ENCODE measurements at regions not wholly inside any gene's neighbourhood (a gene's known extent, or its start where the extent isn't known, plus 50 kb on each side); places are given as distances from the start of the nearest gene placed in this dataset.

DNA sequence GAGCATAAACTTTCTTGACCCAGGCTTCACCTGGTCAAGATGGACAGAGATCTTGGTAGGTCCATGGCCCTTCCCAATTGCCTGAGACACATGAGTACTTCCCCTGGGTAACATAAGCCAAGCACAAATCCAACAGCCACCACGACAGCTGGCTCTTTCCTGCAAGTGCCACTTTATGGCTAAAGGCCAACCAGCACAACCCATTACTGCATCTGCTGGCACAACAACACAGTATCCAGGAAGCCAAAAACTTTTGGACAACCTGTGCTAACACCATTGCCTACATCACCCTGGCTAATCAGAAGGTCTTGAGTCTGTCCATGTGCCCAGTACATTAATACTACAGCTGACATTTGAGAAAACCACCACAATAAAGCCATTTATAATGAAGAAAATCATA, 548.0 kb upstream of the SEMA3D start:
- ChIA-PET CTCF (no interaction called here), POLR2A (no interaction called here), RAD21 (ENCODE audit: low non-redundant PET in 1 of 2, low total read pairs in 2 of 2, uncharacterized antibody in 2 of 2, unreplicated experiment in 2 of 2) (no interaction called here)
- Histone ChIP-seq H3K4me2 (ENCODE audit: low read length) (no peak overlapping the region), H3K4me3 (replicated peaks in 1 of 2; ENCODE audit: low read depth in 1 of 2, low read length in 2 of 2) (no peak overlapping the region), H3K36me3 (ENCODE audit: control insufficient read depth in 1 of 2, insufficient read depth in 2 of 2, low read length in 2 of 2) (no peaks in the 10 kb centered on the region), H3K9me3 (ENCODE audit: control insufficient read depth in 1 of 2, insufficient read depth in 1 of 2, low read depth in 1 of 2, low read length in 2 of 2) (no peaks in the 10 kb centered on the region), H3K27ac (ENCODE audit: low read depth, low read length) (no peak overlapping the region), H2AFZ (ENCODE audit: low read depth, low read length, poor library complexity, severe bottlenecking) (no peak overlapping the region), H3K27me3 (ENCODE audit: insufficient read depth, low read length) (no peaks in the 10 kb centered on the region), H4K20me1 (ENCODE audit: insufficient read depth) (no peaks in the 10 kb centered on the region), H3K4me1 (ENCODE audit: control insufficient read depth in 1 of 2, insufficient read depth in 2 of 2, low read length in 2 of 2) (no peaks in the 10 kb centered on the region), H3K9me2 (ENCODE audit: insufficient read depth) (no peaks in the 10 kb centered on the region), H3K9ac (ENCODE audit: low read length) (no peak overlapping the region), H3K79me2 (ENCODE audit: insufficient read depth, low read length) (no peaks in the 10 kb centered on the region)
- DNase-seq (ENCODE audit: low read depth, low spot score) (no peak), ATAC-seq (no peak)
- TF ChIP-seq POLR2A (IDR thresholded peaks at IDR 0.05; ENCODE audit: borderline replicate concordance, extremely low read depth, insufficient read depth, insufficient read length) (no peak), CBX3 (IDR thresholded peaks at IDR 0.05; ENCODE audit: low read depth) (no peak), FOSL1 (IDR thresholded peaks at IDR 0.05; ENCODE audit: low read depth) (no peak), POLR2AphosphoS5 (IDR thresholded peaks at IDR 0.05; ENCODE audit: low read depth, low read length) (no peak), CEBPB (IDR thresholded peaks at IDR 0.05; ENCODE audit: low read depth) (no peak), SRF (IDR thresholded peaks at IDR 0.05; ENCODE audit: low read depth) (no peak), YY1 (IDR thresholded peaks at IDR 0.05; ENCODE audit: extremely low read depth, insufficient replicate concordance, low read depth, low read length) (no peak), RAD21 (IDR thresholded peaks at IDR 0.05; ENCODE audit: low read depth) (no peak), EZH2 (IDR thresholded peaks at IDR 0.05) (no peak)
- TF ChIP-seq, protein P1, sequence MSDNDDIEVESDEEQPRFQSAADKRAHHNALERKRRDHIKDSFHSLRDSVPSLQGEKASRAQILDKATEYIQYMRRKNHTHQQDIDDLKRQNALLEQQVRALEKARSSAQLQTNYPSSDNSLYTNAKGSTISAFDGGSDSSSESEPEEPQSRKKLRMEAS (IDR thresholded peaks at IDR 0.05), result no peak
- TF ChIP-seq, protein P2, sequence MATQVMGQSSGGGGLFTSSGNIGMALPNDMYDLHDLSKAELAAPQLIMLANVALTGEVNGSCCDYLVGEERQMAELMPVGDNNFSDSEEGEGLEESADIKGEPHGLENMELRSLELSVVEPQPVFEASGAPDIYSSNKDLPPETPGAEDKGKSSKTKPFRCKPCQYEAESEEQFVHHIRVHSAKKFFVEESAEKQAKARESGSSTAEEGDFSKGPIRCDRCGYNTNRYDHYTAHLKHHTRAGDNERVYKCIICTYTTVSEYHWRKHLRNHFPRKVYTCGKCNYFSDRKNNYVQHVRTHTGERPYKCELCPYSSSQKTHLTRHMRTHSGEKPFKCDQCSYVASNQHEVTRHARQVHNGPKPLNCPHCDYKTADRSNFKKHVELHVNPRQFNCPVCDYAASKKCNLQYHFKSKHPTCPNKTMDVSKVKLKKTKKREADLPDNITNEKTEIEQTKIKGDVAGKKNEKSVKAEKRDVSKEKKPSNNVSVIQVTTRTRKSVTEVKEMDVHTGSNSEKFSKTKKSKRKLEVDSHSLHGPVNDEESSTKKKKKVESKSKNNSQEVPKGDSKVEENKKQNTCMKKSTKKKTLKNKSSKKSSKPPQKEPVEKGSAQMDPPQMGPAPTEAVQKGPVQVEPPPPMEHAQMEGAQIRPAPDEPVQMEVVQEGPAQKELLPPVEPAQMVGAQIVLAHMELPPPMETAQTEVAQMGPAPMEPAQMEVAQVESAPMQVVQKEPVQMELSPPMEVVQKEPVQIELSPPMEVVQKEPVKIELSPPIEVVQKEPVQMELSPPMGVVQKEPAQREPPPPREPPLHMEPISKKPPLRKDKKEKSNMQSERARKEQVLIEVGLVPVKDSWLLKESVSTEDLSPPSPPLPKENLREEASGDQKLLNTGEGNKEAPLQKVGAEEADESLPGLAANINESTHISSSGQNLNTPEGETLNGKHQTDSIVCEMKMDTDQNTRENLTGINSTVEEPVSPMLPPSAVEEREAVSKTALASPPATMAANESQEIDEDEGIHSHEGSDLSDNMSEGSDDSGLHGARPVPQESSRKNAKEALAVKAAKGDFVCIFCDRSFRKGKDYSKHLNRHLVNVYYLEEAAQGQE (IDR thresholded peaks at IDR 0.05; ENCODE audit: low read depth), result no peak
- no TSS peak for BruUV-seq (replicated peaks)
- intact Hi-C loops (cut with micrococcal nuclease), result no loop called here
